ENCODE measurements at regions not wholly inside any gene's neighbourhood (a gene's known extent, or its start where the extent isn't known, plus 50 kb on each side); places are given as distances from the start of the nearest gene placed in this dataset.
"Not testable (repeated sequence)": the region's sequence is repeated elsewhere in the genome, so short reads cannot be mapped to it uniquely, and the experiment has no call there.

GRCh38 chr7:43054052-43054722, 58.3 kb upstream of the HECW1 start:
- no TSS peak for BruUV-seq (replicated peaks)
- Mint-ChIP-seq H3K36me3 (ENCODE audit: insufficient read depth, unreplicated experiment) (no peaks in the 10 kb centered on the region), H3K4me3 (ENCODE audit: low read depth, unreplicated experiment) (no peak overlapping the region), H3K27me3 (ENCODE audit: unreplicated experiment) (peaks cover 17% of the 10 kb centered on the region), H3K27ac (ENCODE audit: unreplicated experiment) (no peak overlapping the region), H3K4me1 (ENCODE audit: low read depth, unreplicated experiment) (no peaks in the 10 kb centered on the region), H3K9me3 (ENCODE audit: low read depth, unreplicated experiment) (peaks cover 7% of the 10 kb centered on the region)
- CTCF ChIA-PET: interaction anchor here (0.6 kb wide), 1 partner anchor 52 kb away, joined by 3 read pairs; no protein-coding TSS in a partner anchor
- no peak for DNase-seq
- TF ChIP-seq CTCF (IDR thresholded peaks at IDR 0.05; ENCODE audit: unreplicated experiment): no peak
- intact Hi-C loops (cut with micrococcal nuclease; ENCODE audit: unreplicated experiment): no loop called here

DNA sequence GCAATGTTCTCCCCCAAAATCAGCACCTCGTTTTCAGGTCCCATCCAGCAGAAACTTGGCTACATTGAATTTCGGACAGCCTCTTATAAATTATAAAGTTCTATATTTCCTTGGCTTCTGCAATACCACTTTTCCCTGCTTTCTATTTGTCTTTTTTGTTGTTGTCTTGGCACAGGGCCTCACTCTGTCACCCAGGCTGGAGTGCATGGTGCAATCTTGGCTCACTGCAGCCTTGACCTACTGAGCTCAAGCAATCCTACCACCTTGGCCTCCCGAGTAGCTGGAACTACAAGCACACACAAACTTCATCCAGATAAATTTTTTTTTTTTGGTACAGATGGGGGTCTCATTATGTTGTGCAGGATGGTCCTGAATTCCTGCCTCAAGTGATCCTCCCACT, 55.3 kb upstream of the HECW1 start:
- no peak overlapping the region for H3K27ac Mint-ChIP-seq (ENCODE audit: unreplicated experiment)
- H3K4me1 Mint-ChIP-seq (ENCODE audit: low read depth, unreplicated experiment): no peaks in the 10 kb centered on the region
- H3K27me3 Mint-ChIP-seq (ENCODE audit: unreplicated experiment): peaks cover 17% of the 10 kb centered on the region
- H3K9me3 Mint-ChIP-seq (ENCODE audit: low read depth, unreplicated experiment): peaks cover 3% of the 10 kb centered on the region
- BruUV-seq (replicated peaks): no TSS peak
- no peak for TF ChIP-seq CTCF (IDR thresholded peaks at IDR 0.05; ENCODE audit: unreplicated experiment)
- CTCF ChIA-PET: no interaction called here
- H3K4me3 Mint-ChIP-seq (ENCODE audit: low read depth, unreplicated experiment): no peak overlapping the region
- no peaks in the 10 kb centered on the region for H3K36me3 Mint-ChIP-seq (ENCODE audit: insufficient read depth, unreplicated experiment)
- DNase-seq: no peak
- intact Hi-C loops (cut with micrococcal nuclease; ENCODE audit: unreplicated experiment): no loop called here

- CTCF ChIA-PET: no interaction called here
- H3K27ac Mint-ChIP-seq (ENCODE audit: unreplicated experiment): no peak overlapping the region
- intact Hi-C loops (cut with micrococcal nuclease; ENCODE audit: unreplicated experiment): no loop called here
- peaks cover 17% of the 10 kb centered on the region for H3K27me3 Mint-ChIP-seq (ENCODE audit: unreplicated experiment)
- no peaks in the 10 kb centered on the region for H3K36me3 Mint-ChIP-seq (ENCODE audit: insufficient read depth, unreplicated experiment)
- H3K4me3 Mint-ChIP-seq (ENCODE audit: low read depth, unreplicated experiment): no peak overlapping the region
- TF ChIP-seq CTCF (IDR thresholded peaks at IDR 0.05; ENCODE audit: unreplicated experiment): no peak
- no TSS peak for BruUV-seq (replicated peaks)
- DNase-seq: no peak
- H3K9me3 Mint-ChIP-seq (ENCODE audit: low read depth, unreplicated experiment): peaks cover 3% of the 10 kb centered on the region
- H3K4me1 Mint-ChIP-seq (ENCODE audit: low read depth, unreplicated experiment): no peaks in the 10 kb centered on the region
These were observed 54.0 kb upstream of the HECW1 start for GRCh38 chr7:43058271-43059066.

- CTCF ChIA-PET; BruUV-seq (replicated peaks); H3K27ac Mint-ChIP-seq (ENCODE audit: unreplicated experiment); DNase-seq; H3K4me1 Mint-ChIP-seq (ENCODE audit: low read depth, unreplicated experiment); H3K36me3 Mint-ChIP-seq (ENCODE audit: insufficient read depth, unreplicated experiment); intact Hi-C loops (cut with micrococcal nuclease; ENCODE audit: unreplicated experiment); H3K4me3 Mint-ChIP-seq (ENCODE audit: low read depth, unreplicated experiment); H3K9me3 Mint-ChIP-seq (ENCODE audit: low read depth, unreplicated experiment): not testable (repeated sequence)
- H3K27me3 Mint-ChIP-seq (ENCODE audit: unreplicated experiment): peaks cover 17% of the 10 kb centered on the region
These were observed 53.3 kb upstream of the HECW1 start for GRCh38 chr7:43059067-43059600.

Data from Calu3 (cell line).